ENCODE measurements at regions not wholly inside any gene's neighbourhood (a gene's known extent, or its start where the extent isn't known, plus 50 kb on each side); places are given as distances from the start of the nearest gene placed in this dataset.

DNA sequence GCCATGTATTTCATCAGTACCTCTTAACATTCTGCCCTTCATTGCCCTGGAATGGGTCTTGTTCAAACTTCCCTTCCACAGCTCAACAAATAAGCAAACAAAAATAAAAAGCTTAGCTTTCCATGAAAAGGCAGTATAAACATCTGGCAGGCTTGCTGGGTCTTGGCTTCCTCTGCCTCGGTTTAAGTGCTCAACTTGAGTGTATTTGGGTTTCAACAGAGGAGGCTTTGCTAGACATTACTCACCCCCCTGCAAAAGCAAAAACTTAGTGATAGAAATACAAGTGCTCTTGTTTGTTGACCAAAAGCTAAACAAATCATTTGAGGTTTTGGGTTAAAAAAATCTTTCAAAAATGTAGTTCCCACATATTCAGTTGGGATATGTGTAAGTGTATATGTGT, 518.5 kb downstream of the PLPP3 start:
- Histone ChIP-seq H3K4me3 (no peak overlapping the region), H3K9ac (ENCODE audit: insufficient read length) (no peak overlapping the region), H3K36me3 (ENCODE audit: insufficient read depth, low read length) (no peaks in the 10 kb centered on the region), H3K9me3 (ENCODE audit: low read depth, low read length) (no peaks in the 10 kb centered on the region), H3K27ac (no peak overlapping the region)
- TF ChIP-seq FOXP2 (optimal IDR thresholded peaks at IDR 0.05; ENCODE audit: control extremely low read depth, extremely low read length, insufficient read depth) (no peak), POLR2AphosphoS5 (IDR thresholded peaks at IDR 0.05; ENCODE audit: borderline replicate concordance, low read depth, low read length) (no peak), EZH2 (IDR thresholded peaks at IDR 0.05) (no peak)
- DNase-seq (ENCODE audit: low read depth, low spot score), result no peak

DNA sequence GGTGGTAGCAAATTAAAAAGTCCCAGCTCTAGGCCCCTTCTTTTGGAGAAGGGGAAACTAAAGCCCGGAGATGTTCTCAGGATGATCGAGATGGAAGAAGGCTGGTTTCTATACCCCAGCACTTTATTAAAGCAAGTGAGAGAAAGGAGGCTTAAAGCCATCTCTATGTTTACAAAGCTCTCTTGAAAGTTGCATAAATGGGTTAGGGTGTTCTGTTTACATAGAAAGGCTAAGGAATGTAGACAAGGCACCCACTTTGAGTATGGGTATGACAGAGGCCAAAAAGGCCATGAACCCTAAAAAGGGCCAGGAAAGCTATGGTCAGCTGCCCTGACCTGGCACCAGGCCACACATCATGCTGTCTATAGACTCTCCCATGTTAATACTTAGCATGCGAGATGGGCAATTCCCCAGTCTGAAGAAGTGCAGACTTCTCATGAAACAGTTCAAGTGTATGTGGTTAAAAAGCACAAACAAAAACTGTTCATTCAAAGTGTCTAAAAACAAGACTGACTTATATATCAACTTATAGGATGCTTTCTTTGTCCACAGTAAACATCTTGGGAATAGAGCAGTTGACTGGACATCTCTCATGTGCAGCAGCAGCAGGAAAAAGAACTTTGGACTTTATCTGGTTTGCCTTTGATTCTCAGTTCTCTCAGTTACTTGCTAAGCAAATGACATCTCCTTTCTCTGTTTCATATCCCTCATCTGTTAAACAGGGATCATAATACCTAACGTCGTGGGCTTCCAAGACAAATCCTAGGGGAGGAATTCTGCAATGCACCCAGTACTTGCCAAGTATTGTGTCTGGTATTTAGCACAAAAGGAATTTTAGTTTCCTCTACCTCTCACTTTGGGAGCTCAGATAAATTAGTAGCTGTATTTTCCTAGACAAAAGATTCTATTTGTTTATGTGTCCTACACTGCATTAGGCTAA, 521.6 kb downstream of the PLPP3 start:
- no peak for TF ChIP-seq EZH2 (IDR thresholded peaks at IDR 0.05)
- TF ChIP-seq FOXP2 (optimal IDR thresholded peaks at IDR 0.05; ENCODE audit: control extremely low read depth, extremely low read length, insufficient read depth), result no peak
- TF ChIP-seq POLR2AphosphoS5 (IDR thresholded peaks at IDR 0.05; ENCODE audit: borderline replicate concordance, low read depth, low read length), result no peak
- Histone ChIP-seq H3K9ac (ENCODE audit: insufficient read length) (no peak overlapping the region), H3K27ac (no peak overlapping the region), H3K9me3 (ENCODE audit: low read depth, low read length) (no peaks in the 10 kb centered on the region), H3K4me3 (no peak overlapping the region), H3K36me3 (ENCODE audit: insufficient read depth, low read length) (no peaks in the 10 kb centered on the region)
- no peak for DNase-seq (ENCODE audit: low read depth, low spot score)

DNA sequence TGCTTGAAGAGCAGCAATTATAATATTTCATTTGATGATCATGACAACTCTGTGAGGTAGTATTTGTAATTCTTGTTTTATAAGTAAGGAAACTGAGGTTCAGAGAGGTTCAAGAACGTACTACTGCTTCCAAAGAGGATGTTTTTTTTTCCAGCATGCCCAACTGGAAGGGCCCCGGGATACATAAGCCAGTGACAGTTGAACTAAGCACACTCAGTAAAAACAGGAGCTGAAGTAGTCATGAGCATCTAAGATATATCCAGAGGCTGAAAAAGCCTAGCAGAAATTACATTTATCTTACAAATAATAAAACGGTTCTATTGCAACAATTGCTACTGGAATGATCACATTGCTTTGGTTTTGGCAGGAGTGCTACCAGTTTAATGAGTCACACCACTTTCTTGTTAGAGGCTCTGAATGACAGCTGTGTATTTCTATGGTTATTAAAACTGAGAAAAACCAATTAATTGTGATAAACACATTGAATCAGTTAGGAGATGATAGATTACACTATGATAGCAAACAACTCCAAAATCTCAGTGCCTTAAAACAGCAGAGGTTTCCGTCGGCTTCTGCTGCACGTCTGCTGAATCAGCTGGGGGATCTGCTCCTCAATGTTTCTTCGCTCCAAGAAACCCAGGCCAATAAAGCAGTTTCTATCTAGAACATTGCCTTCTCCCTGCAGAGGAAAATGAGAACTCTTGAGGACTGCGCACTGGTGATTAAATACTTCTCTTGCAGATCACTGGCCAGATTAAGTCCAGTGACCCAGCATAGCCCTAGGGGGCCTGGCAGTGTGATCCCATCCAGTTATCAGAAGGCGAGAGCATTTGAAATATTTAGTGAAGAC, 522.7 kb downstream of the PLPP3 start:
- DNase-seq (ENCODE audit: low read depth, low spot score), result no peak
- no peak overlapping the region for H3K9ac ChIP-seq (ENCODE audit: insufficient read length)
- H3K9me3 ChIP-seq (ENCODE audit: low read depth, low read length), result no peaks in the 10 kb centered on the region
- TF ChIP-seq POLR2AphosphoS5 (IDR thresholded peaks at IDR 0.05; ENCODE audit: borderline replicate concordance, low read depth, low read length) (no peak), EZH2 (IDR thresholded peaks at IDR 0.05) (no peak)
- no peaks in the 10 kb centered on the region for H3K36me3 ChIP-seq (ENCODE audit: insufficient read depth, low read length)
- H3K4me3 ChIP-seq, result no peak overlapping the region
- H3K27ac ChIP-seq, result no peak overlapping the region

DNA sequence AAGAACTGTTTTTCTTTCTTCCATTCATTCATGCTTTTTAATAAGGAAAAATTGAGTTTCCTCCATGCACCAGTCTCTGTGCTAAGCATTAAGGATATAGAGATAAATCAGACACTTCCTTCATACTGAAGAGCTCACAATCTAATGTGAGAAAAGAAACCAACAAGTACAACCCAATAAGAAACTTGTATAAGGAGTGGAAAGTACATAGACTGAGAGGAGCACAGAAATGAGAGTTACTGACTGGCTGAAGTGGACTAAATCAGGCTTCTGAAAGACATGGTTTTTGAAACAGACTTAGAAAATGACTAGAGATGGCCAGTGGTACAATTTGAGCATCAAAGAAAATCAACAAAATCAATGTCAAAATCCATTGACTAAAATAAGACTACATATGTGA, 524.4 kb downstream of the PLPP3 start:
- H3K9me3 ChIP-seq (ENCODE audit: low read depth, low read length), result no peaks in the 10 kb centered on the region
- H3K4me3 ChIP-seq, result no peak overlapping the region
- TF ChIP-seq POLR2AphosphoS5 (IDR thresholded peaks at IDR 0.05; ENCODE audit: borderline replicate concordance, low read depth, low read length), result no peak
- no peak for TF ChIP-seq EZH2 (IDR thresholded peaks at IDR 0.05)
- TF ChIP-seq FOXP2 (optimal IDR thresholded peaks at IDR 0.05; ENCODE audit: control extremely low read depth, extremely low read length, insufficient read depth), result no peak
- H3K36me3 ChIP-seq (ENCODE audit: insufficient read depth, low read length), result no peaks in the 10 kb centered on the region
- DNase-seq (ENCODE audit: low read depth, low spot score), result no peak
- H3K27ac ChIP-seq, result no peak overlapping the region
- no peak overlapping the region for H3K9ac ChIP-seq (ENCODE audit: insufficient read length)

DNA sequence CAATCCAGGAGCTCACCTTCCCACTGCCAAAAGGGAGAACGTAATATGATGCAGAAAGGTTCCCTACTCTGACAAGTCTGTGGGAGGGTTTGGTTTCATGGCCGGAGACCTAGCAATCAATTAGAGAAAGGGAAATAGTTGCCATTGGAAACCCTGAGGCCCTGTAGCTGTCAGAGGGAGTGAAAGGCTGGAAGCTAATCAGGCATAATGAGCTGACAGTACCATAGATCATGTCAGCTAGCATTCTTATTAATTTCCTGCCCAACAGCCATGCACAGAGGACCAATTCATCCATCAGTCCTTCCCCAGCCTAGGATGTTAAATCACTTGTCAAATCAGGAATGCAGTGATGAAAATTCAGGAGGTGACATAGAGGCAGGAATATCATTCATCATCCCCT, 527.3 kb downstream of the PLPP3 start:
- no peak overlapping the region for H3K9ac ChIP-seq (ENCODE audit: insufficient read length)
- TF ChIP-seq EZH2 (IDR thresholded peaks at IDR 0.05) (no peak), FOXP2 (optimal IDR thresholded peaks at IDR 0.05; ENCODE audit: control extremely low read depth, extremely low read length, insufficient read depth) (no peak), POLR2AphosphoS5 (IDR thresholded peaks at IDR 0.05; ENCODE audit: borderline replicate concordance, low read depth, low read length) (no peak)
- no peaks in the 10 kb centered on the region for H3K9me3 ChIP-seq (ENCODE audit: low read depth, low read length)
- H3K36me3 ChIP-seq (ENCODE audit: insufficient read depth, low read length), result no peaks in the 10 kb centered on the region
- H3K27ac ChIP-seq, result no peak overlapping the region
- DNase-seq (ENCODE audit: low read depth, low spot score), result no peak
- H3K4me3 ChIP-seq, result no peak overlapping the region

DNA sequence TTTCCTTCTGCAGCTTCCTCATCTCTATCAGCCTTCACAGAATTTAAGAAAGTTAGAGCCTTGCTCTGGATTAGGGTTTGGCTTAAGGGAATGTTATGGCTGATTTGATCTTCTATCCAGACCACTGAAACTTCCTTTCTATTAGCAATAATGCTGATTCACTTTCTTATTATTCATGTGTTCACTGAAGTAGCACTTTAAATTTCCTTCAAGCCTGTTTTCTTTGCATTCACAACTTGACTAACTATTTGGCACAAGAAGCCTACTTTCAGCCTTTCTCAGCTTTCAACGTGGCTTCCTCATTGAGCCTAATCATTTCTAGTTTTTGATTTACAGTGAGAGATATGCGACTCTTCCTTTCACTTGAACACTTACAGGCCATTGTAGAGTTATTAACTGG, 528.5 kb downstream of the PLPP3 start:
- H3K9me3 ChIP-seq (ENCODE audit: low read depth, low read length), result no peaks in the 10 kb centered on the region
- H3K4me3 ChIP-seq, result no peak overlapping the region
- H3K36me3 ChIP-seq (ENCODE audit: insufficient read depth, low read length), result no peaks in the 10 kb centered on the region
- H3K27ac ChIP-seq, result no peak overlapping the region
- H3K9ac ChIP-seq (ENCODE audit: insufficient read length), result no peak overlapping the region
- DNase-seq (ENCODE audit: low read depth, low spot score), result no peak
- TF ChIP-seq FOXP2 (optimal IDR thresholded peaks at IDR 0.05; ENCODE audit: control extremely low read depth, extremely low read length, insufficient read depth), result no peak

DNA sequence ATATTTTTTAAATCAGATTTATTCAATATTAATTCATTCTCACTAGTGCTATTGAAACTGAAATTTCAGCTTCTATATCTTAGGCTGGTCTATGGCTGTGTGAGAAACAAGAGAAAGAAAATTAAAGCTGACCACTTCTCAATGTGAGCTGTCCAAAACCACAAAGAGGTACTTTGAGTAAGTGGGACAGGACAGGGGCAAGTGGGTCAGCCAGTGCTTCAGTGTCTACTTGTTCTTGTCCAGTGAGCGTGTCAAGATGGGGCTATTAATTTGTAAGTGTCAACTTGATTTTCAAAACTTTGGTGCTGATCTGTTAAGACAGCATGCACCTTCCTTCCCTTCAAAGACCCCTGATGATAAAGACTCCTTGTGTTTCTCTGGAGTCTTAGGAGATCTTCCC, 533.9 kb downstream of the PLPP3 start:
- no peaks in the 10 kb centered on the region for H3K36me3 ChIP-seq (ENCODE audit: insufficient read depth, low read length)
- H3K9ac ChIP-seq (ENCODE audit: insufficient read length), result no peak overlapping the region
- H3K9me3 ChIP-seq (ENCODE audit: low read depth, low read length), result no peaks in the 10 kb centered on the region
- no peak for DNase-seq (ENCODE audit: low read depth, low spot score)
- TF ChIP-seq FOXP2 (optimal IDR thresholded peaks at IDR 0.05; ENCODE audit: control extremely low read depth, extremely low read length, insufficient read depth) (no peak), EZH2 (IDR thresholded peaks at IDR 0.05) (no peak), POLR2AphosphoS5 (IDR thresholded peaks at IDR 0.05; ENCODE audit: borderline replicate concordance, low read depth, low read length) (no peak)
- no peak overlapping the region for H3K27ac ChIP-seq
- no peak overlapping the region for H3K4me3 ChIP-seq

DNA sequence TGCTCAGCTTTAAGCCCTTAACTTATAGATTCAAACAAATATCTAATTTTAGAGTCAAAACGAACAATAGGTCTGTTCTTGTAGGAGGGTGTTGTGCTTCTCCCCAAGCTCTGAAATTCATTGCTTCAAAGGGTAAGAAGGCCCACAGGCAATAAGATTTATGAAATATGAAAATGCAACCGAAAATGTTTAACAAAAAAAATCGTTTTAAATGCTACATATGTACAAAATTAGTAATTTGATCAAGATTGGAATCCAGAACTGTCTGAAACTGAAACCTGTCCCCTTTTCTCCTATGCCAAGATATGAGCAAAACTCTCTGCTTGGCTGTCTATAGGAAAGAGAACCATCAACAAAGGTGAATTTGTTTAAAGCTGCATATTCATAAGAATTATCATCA, 534.3 kb downstream of the PLPP3 start:
- DNase-seq (ENCODE audit: low read depth, low spot score), result no peak
- Histone ChIP-seq H3K27ac (no peak overlapping the region), H3K9ac (ENCODE audit: insufficient read length) (no peak overlapping the region), H3K4me3 (no peak overlapping the region), H3K36me3 (ENCODE audit: insufficient read depth, low read length) (no peaks in the 10 kb centered on the region), H3K9me3 (ENCODE audit: low read depth, low read length) (no peaks in the 10 kb centered on the region)
- TF ChIP-seq EZH2 (IDR thresholded peaks at IDR 0.05) (no peak), POLR2AphosphoS5 (IDR thresholded peaks at IDR 0.05; ENCODE audit: borderline replicate concordance, low read depth, low read length) (no peak), FOXP2 (optimal IDR thresholded peaks at IDR 0.05; ENCODE audit: control extremely low read depth, extremely low read length, insufficient read depth) (no peak)
